G401 (cell line): ENCODE measurements at regions not wholly inside any gene's neighbourhood (a gene's known extent, or its start where the extent isn't known, plus 50 kb on each side); places are given as distances from the start of the nearest gene placed in this dataset.
"Not testable (repeated sequence)": the region's sequence is repeated elsewhere in the genome, so short reads cannot be mapped to it uniquely, and the experiment has no call there.

Source experiments
- DNase-seq: peaks from one replicate; pipeline ENCODE4 v3.0.0-alpha.2; 2015; ENCODE audit warnings: low spot score
- in situ Hi-C: cut with HindIII; loops from 2 replicates; pipeline ENCODE4 v1.10.0; 2016; ENCODE audit warnings: low sequenced_read_pairs, mixed read lengths

GRCh38 chr9:87402537-87402936 lies 95.1 kb upstream of the DAPK1 start:
- in situ Hi-C loops = no loop called here

GRCh38 chr9:87405677-87406542 lies 91.8 kb upstream of the DAPK1 start:
- in situ Hi-C loops = no loop called here
- peak; percentile 7 for DNase-seq

More at GRCh38 chr9:87402537-87402936, 95.1 kb upstream of the DAPK1 start:
- DNase-seq = no peak

- in situ Hi-C loops = no loop called here
- DNase-seq = no peak
These were observed 91.0 kb upstream of the DAPK1 start for GRCh38 chr9:87406543-87407166.

GRCh38 chr9:87410047-87411005 lies 87.3 kb upstream of the DAPK1 start:
- DNase-seq, in situ Hi-C loops: not testable (repeated sequence)

- DNase-seq = no peak
- in situ Hi-C loops = no loop called here
These were observed 76.8 kb upstream of the DAPK1 start for GRCh38 chr9:87420884-87421283.

GRCh38 chr9:87421734-87422133 lies 75.9 kb upstream of the DAPK1 start:
- in situ Hi-C loops = no loop called here
- no peak for DNase-seq

- in situ Hi-C loops = no loop called here
- DNase-seq = no peak
These were observed 74.7 kb upstream of the DAPK1 start for GRCh38 chr9:87422999-87423398.

GRCh38 chr9:87423885-87424284 lies 73.8 kb upstream of the DAPK1 start:
- in situ Hi-C loops, DNase-seq: not testable (repeated sequence)

- in situ Hi-C loops = no loop called here
- no peak for DNase-seq
These were observed 72.5 kb upstream of the DAPK1 start for GRCh38 chr9:87425202-87425601.

- in situ Hi-C loops = no loop called here
- no peak for DNase-seq
These were observed 69.7 kb upstream of the DAPK1 start for GRCh38 chr9:87427851-87428506.

- DNase-seq = no peak
- in situ Hi-C loops = no loop called here
These were observed 69.0 kb upstream of the DAPK1 start for GRCh38 chr9:87428659-87429058.

- no peak for DNase-seq
- in situ Hi-C loops = no loop called here
These were observed 65.8 kb upstream of the DAPK1 start for GRCh38 chr9:87431837-87432236.

- in situ Hi-C loops = no loop called here
- no peak for DNase-seq
These were observed 63.8 kb upstream of the DAPK1 start for GRCh38 chr9:87433853-87434252.

- in situ Hi-C loops = no loop called here
- DNase-seq = no peak
These were observed 63.3 kb upstream of the DAPK1 start for GRCh38 chr9:87434366-87434765.

GRCh38 chr9:87435189-87435880 lies 62.3 kb upstream of the DAPK1 start:
- no peak for DNase-seq
- in situ Hi-C loops = no loop called here

GRCh38 chr9:87436716-87437115 lies 61.0 kb upstream of the DAPK1 start:
- in situ Hi-C loops = no loop called here
- no peak for DNase-seq

- in situ Hi-C loops = no loop called here
These were observed 59.7 kb upstream of the DAPK1 start for GRCh38 chr9:87437966-87438365.

GRCh38 chr9:87441251-87441650 lies 56.4 kb upstream of the DAPK1 start:
- in situ Hi-C loops = no loop called here
- no peak for DNase-seq

More at GRCh38 chr9:87437966-87438365, 59.7 kb upstream of the DAPK1 start:
- DNase-seq = no peak

GRCh38 chr9:87442451-87442850 lies 55.2 kb upstream of the DAPK1 start:
- in situ Hi-C loops = no loop called here

More at GRCh38 chr9:87442451-87442850, 55.2 kb upstream of the DAPK1 start:
- DNase-seq = peak; percentile 1
